ENCODE measurements at regions not wholly inside any gene's neighbourhood (a gene's known extent, or its start where the extent isn't known, plus 50 kb on each side); places are given as distances from the start of the nearest gene placed in this dataset.

DNA sequence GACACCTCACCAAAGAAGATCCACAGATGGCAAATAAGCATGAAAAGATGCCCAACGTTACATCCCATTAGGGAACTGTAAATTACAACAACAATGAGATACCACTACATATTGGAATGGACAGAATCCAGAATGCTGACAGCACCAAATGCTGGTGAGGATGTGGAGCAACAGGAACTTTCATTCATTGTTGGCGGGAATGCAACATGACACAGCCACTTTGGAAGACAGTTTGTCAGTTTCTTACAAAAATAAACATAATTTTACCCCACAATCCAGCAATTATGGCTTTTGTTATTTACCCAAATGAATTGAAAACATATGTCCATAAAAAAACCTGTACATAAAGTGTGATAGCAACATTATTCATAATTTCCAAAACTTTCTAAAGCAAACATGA is 176.8 kb downstream of the C7orf25 start:
- Histone ChIP-seq H3K79me2 (ENCODE audit: low read length) (no peaks in the 10 kb centered on the region), H2AFZ (ENCODE audit: low read depth, low read length) (no peak overlapping the region), H3K36me3 (replicated peaks; ENCODE audit: low read depth, low read length) (no peaks in the 10 kb centered on the region), H3K27ac (ENCODE audit: low read length) (no peak overlapping the region), H3K4me1 (ENCODE audit: low read length) (no peaks in the 10 kb centered on the region), H3K4me2 (ENCODE audit: low read length) (no peak overlapping the region), H4K20me1 (ENCODE audit: insufficient read depth, low read length) (no peaks in the 10 kb centered on the region), H3K27me3 (ENCODE audit: low read depth, low read length) (no peaks in the 10 kb centered on the region), H3K9ac (ENCODE audit: low read length) (no peak overlapping the region), H3K4me3 (ENCODE audit: low read length) (no peak overlapping the region), H3K9me3 (ENCODE audit: insufficient read depth, low read length) (no peaks in the 10 kb centered on the region)
- TF ChIP-seq EZH2phosphoT487 (IDR thresholded peaks at IDR 0.05; ENCODE audit: low read depth): no peak
- TF ChIP-seq, protein P1, sequence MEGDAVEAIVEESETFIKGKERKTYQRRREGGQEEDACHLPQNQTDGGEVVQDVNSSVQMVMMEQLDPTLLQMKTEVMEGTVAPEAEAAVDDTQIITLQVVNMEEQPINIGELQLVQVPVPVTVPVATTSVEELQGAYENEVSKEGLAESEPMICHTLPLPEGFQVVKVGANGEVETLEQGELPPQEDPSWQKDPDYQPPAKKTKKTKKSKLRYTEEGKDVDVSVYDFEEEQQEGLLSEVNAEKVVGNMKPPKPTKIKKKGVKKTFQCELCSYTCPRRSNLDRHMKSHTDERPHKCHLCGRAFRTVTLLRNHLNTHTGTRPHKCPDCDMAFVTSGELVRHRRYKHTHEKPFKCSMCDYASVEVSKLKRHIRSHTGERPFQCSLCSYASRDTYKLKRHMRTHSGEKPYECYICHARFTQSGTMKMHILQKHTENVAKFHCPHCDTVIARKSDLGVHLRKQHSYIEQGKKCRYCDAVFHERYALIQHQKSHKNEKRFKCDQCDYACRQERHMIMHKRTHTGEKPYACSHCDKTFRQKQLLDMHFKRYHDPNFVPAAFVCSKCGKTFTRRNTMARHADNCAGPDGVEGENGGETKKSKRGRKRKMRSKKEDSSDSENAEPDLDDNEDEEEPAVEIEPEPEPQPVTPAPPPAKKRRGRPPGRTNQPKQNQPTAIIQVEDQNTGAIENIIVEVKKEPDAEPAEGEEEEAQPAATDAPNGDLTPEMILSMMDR (IDR thresholded peaks at IDR 0.05; ENCODE audit: low read depth, low read length): no peak

DNA sequence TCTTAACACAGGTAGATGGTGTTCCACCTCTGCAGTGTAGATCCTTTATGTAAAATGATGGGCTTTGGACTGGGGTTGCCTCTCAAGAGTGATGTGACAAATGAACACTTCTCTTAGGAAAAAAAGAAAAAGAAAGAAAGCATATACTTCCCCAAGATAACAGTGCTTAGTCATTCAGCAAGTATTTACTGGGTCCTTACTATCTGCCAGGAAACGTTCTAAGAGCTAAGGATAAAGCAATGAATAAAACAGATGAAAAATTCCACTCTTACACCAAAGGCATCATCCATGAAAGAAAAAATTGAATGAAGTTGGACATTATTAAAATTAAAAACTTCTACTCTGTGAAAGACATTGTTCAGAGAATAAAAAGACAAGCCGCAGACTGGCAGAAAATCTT is 177.3 kb downstream of the C7orf25 start:
- Histone ChIP-seq H3K4me1 (ENCODE audit: low read length) (no peaks in the 10 kb centered on the region), H4K20me1 (ENCODE audit: insufficient read depth, low read length) (no peaks in the 10 kb centered on the region), H3K9ac (ENCODE audit: low read length) (no peak overlapping the region), H3K9me3 (ENCODE audit: insufficient read depth, low read length) (no peaks in the 10 kb centered on the region), H3K27me3 (ENCODE audit: low read depth, low read length) (no peaks in the 10 kb centered on the region), H2AFZ (ENCODE audit: low read depth, low read length) (no peak overlapping the region), H3K79me2 (ENCODE audit: low read length) (no peaks in the 10 kb centered on the region), H3K36me3 (replicated peaks; ENCODE audit: low read depth, low read length) (no peaks in the 10 kb centered on the region), H3K4me2 (ENCODE audit: low read length) (no peak overlapping the region), H3K4me3 (ENCODE audit: low read length) (no peak overlapping the region), H3K27ac (ENCODE audit: low read length) (no peak overlapping the region)
- no peak for TF ChIP-seq EZH2phosphoT487 (IDR thresholded peaks at IDR 0.05; ENCODE audit: low read depth)
- TF ChIP-seq, protein P1 (IDR thresholded peaks at IDR 0.05; ENCODE audit: low read depth, low read length): no peak

DNA sequence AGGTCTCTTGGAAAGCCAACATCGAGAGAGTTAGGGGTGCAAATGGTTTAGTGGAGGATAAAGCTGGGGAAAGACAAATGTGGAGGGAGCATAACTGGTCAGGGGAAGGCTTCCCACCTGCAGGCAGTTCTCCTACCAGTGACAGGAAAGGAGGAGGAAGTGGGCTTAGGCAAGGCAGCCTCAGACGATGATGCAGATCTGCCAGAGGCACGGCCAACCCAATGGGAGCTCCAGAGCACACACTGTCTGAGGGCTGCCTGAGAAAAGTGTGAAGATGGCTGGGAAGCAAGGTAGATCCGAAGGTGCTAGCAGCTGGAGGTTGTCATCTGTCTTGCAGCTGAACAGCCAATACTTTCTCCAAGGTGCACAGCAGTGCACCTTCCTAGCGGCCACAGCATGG is 178.8 kb downstream of the C7orf25 start:
- no peaks in the 10 kb centered on the region for H4K20me1 ChIP-seq (ENCODE audit: insufficient read depth, low read length)
- H3K27me3 ChIP-seq (ENCODE audit: low read depth, low read length): no peaks in the 10 kb centered on the region
- H3K4me2 ChIP-seq (ENCODE audit: low read length): no peak overlapping the region
- no peaks in the 10 kb centered on the region for H3K79me2 ChIP-seq (ENCODE audit: low read length)
- H3K9me3 ChIP-seq (ENCODE audit: insufficient read depth, low read length): no peaks in the 10 kb centered on the region
- H3K27ac ChIP-seq (ENCODE audit: low read length): no peak overlapping the region
- H3K4me3 ChIP-seq (ENCODE audit: low read length): no peak overlapping the region
- no peak overlapping the region for H3K9ac ChIP-seq (ENCODE audit: low read length)
- no peak for TF ChIP-seq EZH2phosphoT487 (IDR thresholded peaks at IDR 0.05; ENCODE audit: low read depth)
- TF ChIP-seq, protein P1 (IDR thresholded peaks at IDR 0.05; ENCODE audit: low read depth, low read length): no peak
- no peaks in the 10 kb centered on the region for H3K36me3 ChIP-seq (replicated peaks; ENCODE audit: low read depth, low read length)
- no peaks in the 10 kb centered on the region for H3K4me1 ChIP-seq (ENCODE audit: low read length)
- no peak overlapping the region for H2AFZ ChIP-seq (ENCODE audit: low read depth, low read length)

DNA sequence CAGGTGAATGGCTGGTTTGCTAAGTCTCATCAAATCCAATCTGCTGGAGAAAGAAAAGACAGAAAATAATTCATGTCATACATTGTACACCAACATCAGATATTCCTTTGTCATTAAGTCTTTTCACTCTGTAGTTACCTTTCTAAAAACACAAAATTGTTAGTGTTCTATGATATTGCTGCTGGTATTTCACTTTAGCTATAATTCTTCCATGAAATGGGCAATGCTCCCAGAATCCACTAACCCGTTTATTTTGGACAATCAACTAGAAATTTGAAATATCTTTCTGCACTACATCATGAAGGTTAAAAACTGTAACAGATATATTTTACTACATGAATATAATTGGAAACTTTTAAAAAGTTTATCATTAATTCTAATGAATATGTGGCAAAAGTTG is 181.3 kb downstream of the C7orf25 start:
- Histone ChIP-seq H3K79me2 (ENCODE audit: low read length) (no peaks in the 10 kb centered on the region), H3K4me3 (ENCODE audit: low read length) (no peak overlapping the region), H2AFZ (ENCODE audit: low read depth, low read length) (no peak overlapping the region), H3K4me1 (ENCODE audit: low read length) (no peaks in the 10 kb centered on the region), H3K9me3 (ENCODE audit: insufficient read depth, low read length) (no peaks in the 10 kb centered on the region), H3K27me3 (ENCODE audit: low read depth, low read length) (no peaks in the 10 kb centered on the region), H4K20me1 (ENCODE audit: insufficient read depth, low read length) (no peaks in the 10 kb centered on the region), H3K9ac (ENCODE audit: low read length) (no peak overlapping the region), H3K27ac (ENCODE audit: low read length) (no peak overlapping the region), H3K36me3 (replicated peaks; ENCODE audit: low read depth, low read length) (no peaks in the 10 kb centered on the region), H3K4me2 (ENCODE audit: low read length) (no peak overlapping the region)
- no peak for TF ChIP-seq EZH2phosphoT487 (IDR thresholded peaks at IDR 0.05; ENCODE audit: low read depth)
- TF ChIP-seq, protein P1 (IDR thresholded peaks at IDR 0.05; ENCODE audit: low read depth, low read length): no peak
